Rectal smooth muscle tissue (tissue), 1 donor: ENCODE measurements at regions not wholly inside any gene's neighbourhood (a gene's known extent, or its start where the extent isn't known, plus 50 kb on each side); places are given as distances from the start of the nearest gene placed in this dataset.
"Not testable (repeated sequence)": the region's sequence is repeated elsewhere in the genome, so short reads cannot be mapped to it uniquely, and the experiment has no call there.

Source experiments
- H3K27ac ChIP-seq: one replicate; pipeline ENCODE4 v1.7.0; 2013; ENCODE audit warnings: low read depth, low read length, inconsistent platforms
- H3K27me3 ChIP-seq: one replicate; pipeline ENCODE4 v1.7.0; 2013; ENCODE audit warnings: low read length; ENCODE audit not compliant: control insufficient read depth, insufficient read depth
- H3K36me3 ChIP-seq: one replicate; pipeline ENCODE4 v1.7.0; 2013; ENCODE audit warnings: low read length; ENCODE audit not compliant: control insufficient read depth, insufficient read depth
- H3K4me1 ChIP-seq: one replicate; pipeline ENCODE4 v1.7.0; 2013; ENCODE audit warnings: low read length; ENCODE audit not compliant: control insufficient read depth, insufficient read depth
- H3K4me3 ChIP-seq: one replicate; pipeline ENCODE4 v1.7.0; 2013; ENCODE audit warnings: low read length
- H3K9ac ChIP-seq: one replicate; pipeline ENCODE4 v1.7.0; 2013; ENCODE audit warnings: low read length

GRCh38 chr20:11692567-11692966, 225.1 kb upstream of the BTBD3 start:
- H3K4me3 ChIP-seq, result no peak overlapping the region
- no peak overlapping the region for H3K27ac ChIP-seq
- H3K36me3 ChIP-seq, result no peaks in the 10 kb centered on the region
- no peak overlapping the region for H3K9ac ChIP-seq
- H3K4me1 ChIP-seq, result no peaks in the 10 kb centered on the region
- H3K27me3 ChIP-seq, result no peaks in the 10 kb centered on the region

GRCh38 chr20:11694467-11694866, 223.2 kb upstream of the BTBD3 start:
- Histone ChIP-seq H3K27ac (no peak overlapping the region), H3K9ac (no peak overlapping the region), H3K27me3 (no peaks in the 10 kb centered on the region), H3K36me3 (no peaks in the 10 kb centered on the region), H3K4me3 (no peak overlapping the region), H3K4me1 (no peaks in the 10 kb centered on the region)

DNA sequence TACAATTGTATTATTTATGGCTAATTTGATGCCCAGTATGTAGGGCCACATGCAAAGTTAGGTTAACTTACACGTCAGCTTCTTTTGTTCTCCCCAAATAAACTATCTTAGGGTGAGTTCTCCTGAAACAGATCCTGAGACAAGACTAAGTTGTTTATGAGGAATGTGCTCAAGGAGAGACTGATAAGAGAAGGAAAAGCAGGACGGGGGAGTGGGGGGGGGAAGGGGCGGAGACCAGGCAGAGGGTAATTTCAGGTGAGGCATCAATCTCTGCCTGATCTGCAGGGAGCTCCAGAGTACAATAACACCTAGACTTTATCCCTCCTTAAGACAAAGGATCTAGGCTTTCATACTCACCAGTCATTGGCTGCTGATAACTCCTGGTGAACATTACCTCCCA, 220.6 kb upstream of the BTBD3 start:
- no peak overlapping the region for H3K27ac ChIP-seq
- H3K4me1 ChIP-seq, result no peaks in the 10 kb centered on the region
- H3K36me3 ChIP-seq, result no peaks in the 10 kb centered on the region
- H3K4me3 ChIP-seq, result no peak overlapping the region
- H3K27me3 ChIP-seq, result no peaks in the 10 kb centered on the region
- H3K9ac ChIP-seq, result no peak overlapping the region

GRCh38 chr20:11697646-11698045, 220.0 kb upstream of the BTBD3 start:
- H3K27ac ChIP-seq, result no peak overlapping the region
- H3K4me1 ChIP-seq, result no peaks in the 10 kb centered on the region
- H3K4me3 ChIP-seq, result no peak overlapping the region
- H3K9ac ChIP-seq, result no peak overlapping the region
- no peaks in the 10 kb centered on the region for H3K27me3 ChIP-seq
- no peaks in the 10 kb centered on the region for H3K36me3 ChIP-seq

- H3K4me3 ChIP-seq, result no peak overlapping the region
- no peaks in the 10 kb centered on the region for H3K36me3 ChIP-seq
- no peaks in the 10 kb centered on the region for H3K4me1 ChIP-seq
- no peak overlapping the region for H3K9ac ChIP-seq
- H3K27ac ChIP-seq, result no peak overlapping the region
- H3K27me3 ChIP-seq, result no peaks in the 10 kb centered on the region
These were observed 219.6 kb upstream of the BTBD3 start for GRCh38 chr20:11698124-11698523.

GRCh38 chr20:11700831-11701230, 216.9 kb upstream of the BTBD3 start:
- no peaks in the 10 kb centered on the region for H3K4me1 ChIP-seq
- H3K9ac ChIP-seq, result no peak overlapping the region
- H3K27me3 ChIP-seq, result no peaks in the 10 kb centered on the region
- no peaks in the 10 kb centered on the region for H3K36me3 ChIP-seq
- H3K4me3 ChIP-seq, result no peak overlapping the region
- no peak overlapping the region for H3K27ac ChIP-seq

- H3K4me3 ChIP-seq, result no peak overlapping the region
- no peaks in the 10 kb centered on the region for H3K36me3 ChIP-seq
- no peak overlapping the region for H3K27ac ChIP-seq
- no peaks in the 10 kb centered on the region for H3K4me1 ChIP-seq
- no peak overlapping the region for H3K9ac ChIP-seq
- no peaks in the 10 kb centered on the region for H3K27me3 ChIP-seq
These were observed 214.8 kb upstream of the BTBD3 start for GRCh38 chr20:11702721-11703518.

DNA sequence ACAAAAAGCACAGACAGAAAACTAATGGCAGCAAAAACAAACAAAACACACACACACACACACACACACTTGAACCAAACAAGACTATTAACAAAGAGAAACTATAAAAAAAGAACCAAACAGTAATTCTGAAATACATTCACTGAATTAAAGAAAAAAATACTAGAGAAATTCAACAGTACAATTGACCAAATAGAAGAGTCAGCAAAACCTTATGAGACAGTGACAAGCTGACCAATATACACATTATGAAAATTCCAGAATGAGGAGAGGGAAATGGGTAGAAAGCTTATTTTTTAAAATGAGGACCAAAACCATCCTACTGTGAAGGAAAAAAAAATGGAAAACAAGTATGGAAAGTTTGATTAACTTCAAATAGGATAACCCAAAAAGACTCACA, 212.2 kb upstream of the BTBD3 start:
- Histone ChIP-seq H3K27ac (no peak overlapping the region), H3K4me3 (no peak overlapping the region), H3K36me3 (no peaks in the 10 kb centered on the region), H3K27me3 (no peaks in the 10 kb centered on the region), H3K4me1 (no peaks in the 10 kb centered on the region), H3K9ac (no peak overlapping the region)

- not testable (repeated sequence) for H3K27ac ChIP-seq, H3K4me3 ChIP-seq, H3K36me3 ChIP-seq, H3K4me1 ChIP-seq, H3K27me3 ChIP-seq, H3K9ac ChIP-seq
These were observed 209.5 kb upstream of the BTBD3 start for GRCh38 chr20:11708223-11708622.

DNA sequence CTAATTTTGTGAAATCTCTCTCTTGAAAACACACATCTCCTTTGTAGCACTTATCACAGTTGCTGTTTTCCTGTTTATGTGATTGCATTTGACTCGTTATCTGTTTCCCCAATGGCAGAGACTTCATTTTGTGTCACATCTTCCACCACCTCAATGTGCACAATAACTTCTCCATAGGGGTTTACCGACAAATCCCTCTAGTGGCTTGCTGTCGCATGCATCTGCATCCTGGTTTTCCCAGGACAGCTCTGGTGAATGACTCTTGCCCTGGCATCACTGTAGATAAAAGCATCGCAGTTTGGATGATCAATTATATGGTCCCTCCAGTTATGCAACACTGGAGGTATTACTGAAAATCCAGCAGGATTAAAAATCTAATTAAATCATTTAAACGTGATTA, 206.5 kb upstream of the BTBD3 start:
- Histone ChIP-seq H3K9ac (no peak overlapping the region), H3K27ac (no peak overlapping the region), H3K36me3 (no peaks in the 10 kb centered on the region), H3K4me1 (no peaks in the 10 kb centered on the region), H3K4me3 (no peak overlapping the region), H3K27me3 (no peaks in the 10 kb centered on the region)

GRCh38 chr20:11712639-11713160, 205.0 kb upstream of the BTBD3 start:
- no peaks in the 10 kb centered on the region for H3K27me3 ChIP-seq
- H3K27ac ChIP-seq, result no peak overlapping the region
- H3K9ac ChIP-seq, result no peak overlapping the region
- no peaks in the 10 kb centered on the region for H3K4me1 ChIP-seq
- no peaks in the 10 kb centered on the region for H3K36me3 ChIP-seq
- no peak overlapping the region for H3K4me3 ChIP-seq

DNA sequence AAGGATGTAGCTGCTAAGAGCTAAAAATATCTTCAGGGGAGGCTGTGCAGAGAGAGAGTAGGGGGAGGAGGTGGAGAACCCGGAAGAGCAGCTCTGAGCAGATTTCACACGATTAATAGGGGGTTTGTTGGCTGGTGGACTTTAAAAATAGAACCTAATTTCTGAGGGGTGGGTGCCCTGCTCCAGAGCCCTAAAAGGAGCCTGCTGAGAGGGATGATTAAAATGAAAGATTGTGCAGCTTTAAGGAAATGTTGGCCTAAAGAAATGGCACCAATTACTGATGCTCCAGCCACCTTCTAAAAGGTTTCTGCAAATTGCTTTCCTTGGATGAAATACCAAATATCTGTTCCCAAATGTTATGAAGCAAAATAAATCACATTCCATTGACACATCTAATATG, 202.8 kb upstream of the BTBD3 start:
- H3K27ac ChIP-seq, result no peak overlapping the region
- H3K9ac ChIP-seq, result no peak overlapping the region

GRCh38 chr20:11716239-11716944, 201.3 kb upstream of the BTBD3 start:
- Histone ChIP-seq H3K9ac (no peak overlapping the region), H3K4me3 (no peak overlapping the region), H3K27ac (no peak overlapping the region), H3K36me3 (no peaks in the 10 kb centered on the region), H3K4me1 (no peaks in the 10 kb centered on the region), H3K27me3 (no peaks in the 10 kb centered on the region)

More for the DNA sequence above, 202.8 kb upstream of the BTBD3 start:
- no peaks in the 10 kb centered on the region for H3K27me3 ChIP-seq
- H3K4me3 ChIP-seq, result no peak overlapping the region
- H3K36me3 ChIP-seq, result no peaks in the 10 kb centered on the region
- no peaks in the 10 kb centered on the region for H3K4me1 ChIP-seq
